ENCODE measurements at regions not wholly inside any gene's neighbourhood (a gene's known extent, or its start where the extent isn't known, plus 50 kb on each side); places are given as distances from the start of the nearest gene placed in this dataset.

DNA sequence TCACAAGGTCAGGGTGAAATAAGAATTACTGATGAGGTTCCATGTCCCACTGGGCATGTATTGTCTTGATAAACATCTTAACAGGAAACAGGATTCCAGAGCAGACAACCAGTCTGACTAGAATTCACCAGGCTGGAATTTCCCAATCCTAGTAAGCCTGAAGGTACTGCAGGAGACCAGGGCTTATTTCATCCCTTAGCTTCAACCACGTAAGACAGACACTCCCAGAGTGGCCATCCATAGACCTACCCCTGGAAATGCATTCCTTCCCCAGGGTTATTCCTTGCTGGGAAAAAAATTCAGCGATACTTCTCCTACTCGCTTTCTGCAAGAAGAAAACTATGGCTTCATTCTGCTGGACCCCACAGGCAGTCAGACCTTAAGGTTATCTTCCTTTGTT lies 785.4 kb downstream of the NR2F1-AS1 start (continued):
- TF ChIP-seq, protein P1, sequence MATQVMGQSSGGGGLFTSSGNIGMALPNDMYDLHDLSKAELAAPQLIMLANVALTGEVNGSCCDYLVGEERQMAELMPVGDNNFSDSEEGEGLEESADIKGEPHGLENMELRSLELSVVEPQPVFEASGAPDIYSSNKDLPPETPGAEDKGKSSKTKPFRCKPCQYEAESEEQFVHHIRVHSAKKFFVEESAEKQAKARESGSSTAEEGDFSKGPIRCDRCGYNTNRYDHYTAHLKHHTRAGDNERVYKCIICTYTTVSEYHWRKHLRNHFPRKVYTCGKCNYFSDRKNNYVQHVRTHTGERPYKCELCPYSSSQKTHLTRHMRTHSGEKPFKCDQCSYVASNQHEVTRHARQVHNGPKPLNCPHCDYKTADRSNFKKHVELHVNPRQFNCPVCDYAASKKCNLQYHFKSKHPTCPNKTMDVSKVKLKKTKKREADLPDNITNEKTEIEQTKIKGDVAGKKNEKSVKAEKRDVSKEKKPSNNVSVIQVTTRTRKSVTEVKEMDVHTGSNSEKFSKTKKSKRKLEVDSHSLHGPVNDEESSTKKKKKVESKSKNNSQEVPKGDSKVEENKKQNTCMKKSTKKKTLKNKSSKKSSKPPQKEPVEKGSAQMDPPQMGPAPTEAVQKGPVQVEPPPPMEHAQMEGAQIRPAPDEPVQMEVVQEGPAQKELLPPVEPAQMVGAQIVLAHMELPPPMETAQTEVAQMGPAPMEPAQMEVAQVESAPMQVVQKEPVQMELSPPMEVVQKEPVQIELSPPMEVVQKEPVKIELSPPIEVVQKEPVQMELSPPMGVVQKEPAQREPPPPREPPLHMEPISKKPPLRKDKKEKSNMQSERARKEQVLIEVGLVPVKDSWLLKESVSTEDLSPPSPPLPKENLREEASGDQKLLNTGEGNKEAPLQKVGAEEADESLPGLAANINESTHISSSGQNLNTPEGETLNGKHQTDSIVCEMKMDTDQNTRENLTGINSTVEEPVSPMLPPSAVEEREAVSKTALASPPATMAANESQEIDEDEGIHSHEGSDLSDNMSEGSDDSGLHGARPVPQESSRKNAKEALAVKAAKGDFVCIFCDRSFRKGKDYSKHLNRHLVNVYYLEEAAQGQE (IDR thresholded peaks at IDR 0.05; ENCODE audit: low read depth, low read length): no peak
- TF ChIP-seq, protein P2, sequence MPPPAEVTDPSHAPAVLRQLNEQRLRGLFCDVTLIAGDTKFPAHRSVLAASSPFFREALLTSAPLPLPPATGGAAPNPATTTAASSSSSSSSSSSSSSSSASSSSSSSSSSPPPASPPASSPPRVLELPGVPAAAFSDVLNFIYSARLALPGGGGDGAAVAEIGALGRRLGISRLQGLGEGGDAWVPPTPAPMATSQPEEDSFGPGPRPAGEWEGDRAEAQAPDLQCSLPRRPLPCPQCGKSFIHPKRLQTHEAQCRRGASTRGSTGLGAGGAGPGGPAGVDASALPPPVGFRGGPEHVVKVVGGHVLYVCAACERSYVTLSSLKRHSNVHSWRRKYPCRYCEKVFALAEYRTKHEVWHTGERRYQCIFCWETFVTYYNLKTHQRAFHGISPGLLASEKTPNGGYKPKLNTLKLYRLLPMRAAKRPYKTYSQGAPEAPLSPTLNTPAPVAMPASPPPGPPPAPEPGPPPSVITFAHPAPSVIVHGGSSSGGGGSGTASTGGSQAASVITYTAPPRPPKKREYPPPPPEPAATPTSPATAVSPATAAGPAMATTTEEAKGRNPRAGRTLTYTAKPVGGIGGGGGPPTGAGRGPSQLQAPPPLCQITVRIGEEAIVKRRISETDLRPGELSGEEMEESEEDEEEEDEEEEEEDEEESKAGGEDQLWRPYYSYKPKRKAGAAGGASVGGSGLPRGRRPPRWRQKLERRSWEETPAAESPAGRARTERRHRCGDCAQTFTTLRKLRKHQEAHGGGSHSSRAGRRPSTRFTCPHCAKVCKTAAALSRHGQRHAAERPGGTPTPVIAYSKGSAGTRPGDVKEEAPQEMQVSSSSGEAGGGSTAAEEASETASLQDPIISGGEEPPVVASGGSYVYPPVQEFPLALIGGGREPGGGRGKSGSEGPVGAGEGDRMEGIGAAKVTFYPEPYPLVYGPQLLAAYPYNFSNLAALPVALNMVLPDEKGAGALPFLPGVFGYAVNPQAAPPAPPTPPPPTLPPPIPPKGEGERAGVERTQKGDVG (CRISPR knock-in tag; IDR thresholded peaks at IDR 0.05): no peak

DNA sequence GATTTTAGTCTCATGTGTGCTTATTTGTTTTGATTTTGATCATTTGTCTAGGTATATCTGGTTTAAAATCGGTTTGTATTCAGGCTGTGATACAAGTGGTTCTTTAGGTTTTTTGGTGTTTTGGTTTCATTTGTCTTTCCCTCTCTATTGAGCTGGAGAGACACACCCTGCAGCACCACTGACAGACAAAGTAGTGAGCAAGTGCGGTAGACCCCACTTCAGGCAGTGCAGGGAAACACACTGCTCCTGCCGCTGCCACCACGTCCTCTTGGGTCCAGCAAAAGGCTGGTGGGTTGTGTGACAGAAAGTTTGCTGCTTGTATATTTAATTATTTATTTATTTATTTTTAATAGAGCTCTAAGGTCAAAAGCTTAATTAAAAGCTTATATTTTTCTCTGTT lies 801.0 kb downstream of the NR2F1-AS1 start:
- POLR2A ChIA-PET: no interaction called here
- CTCF ChIA-PET: interaction anchor here (0.8 to 1.5 kb wide), 2 partner anchors 11 to 12 kb away, joined by 3 read pairs; no protein-coding TSS in a partner anchor
- in situ Hi-C loops (cut with MboI): no loop called here
- H3K4me1 ChIP-seq (ENCODE audit: control insufficient read depth, insufficient read depth, low read length): no peaks in the 10 kb centered on the region
- no peak overlapping the region for H3K4me2 ChIP-seq (ENCODE audit: control insufficient read depth, insufficient read depth)
- RAD21 ChIA-PET (ENCODE audit: unreplicated experiment): no interaction called here
- no peaks in the 10 kb centered on the region for H3K36me3 ChIP-seq (ENCODE audit: control insufficient read depth in 2 of 2, insufficient read depth in 2 of 2, low read length in 1 of 2)
- ATAC-seq (no peak), DNase-seq (ENCODE audit: low read depth, low spot score) (no peak), FAIRE-seq (no peak)
- H3K9me3 ChIP-seq (replicated peaks; ENCODE audit: control insufficient read depth, insufficient read depth, low read length): no peaks in the 10 kb centered on the region
- no peak for TF ChIP-seq CBFB (IDR thresholded peaks at IDR 0.05; ENCODE audit: low read depth)
- TF ChIP-seq, protein P3, sequence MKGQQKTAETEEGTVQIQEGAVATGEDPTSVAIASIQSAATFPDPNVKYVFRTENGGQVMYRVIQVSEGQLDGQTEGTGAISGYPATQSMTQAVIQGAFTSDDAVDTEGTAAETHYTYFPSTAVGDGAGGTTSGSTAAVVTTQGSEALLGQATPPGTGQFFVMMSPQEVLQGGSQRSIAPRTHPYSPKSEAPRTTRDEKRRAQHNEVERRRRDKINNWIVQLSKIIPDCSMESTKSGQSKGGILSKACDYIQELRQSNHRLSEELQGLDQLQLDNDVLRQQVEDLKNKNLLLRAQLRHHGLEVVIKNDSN (IDR thresholded peaks at IDR 0.05; ENCODE audit: borderline replicate concordance, extremely low read length, insufficient read depth, low read depth, low read length): no peak
- no peak overlapping the region for H3K27ac ChIP-seq (ENCODE audit: control insufficient read depth, insufficient read depth)
- no peaks in the 10 kb centered on the region for H3K27me3 ChIP-seq (replicated peaks in 1 of 2; ENCODE audit: control insufficient read depth in 2 of 2, insufficient read depth in 2 of 2, low read length in 1 of 2)
- H3K9ac ChIP-seq (ENCODE audit: control insufficient read depth, insufficient read depth, low read length): no peak overlapping the region
- H4K20me1 ChIP-seq (ENCODE audit: control insufficient read depth, insufficient read depth): no peaks in the 10 kb centered on the region
- BruUV-seq (replicated peaks): no TSS peak
- H2AFZ ChIP-seq (ENCODE audit: control insufficient read depth, low read depth, low read length): no peak overlapping the region
- WGBS (ENCODE audit: insufficient coverage, insufficient replicate concordance, low lambda C conversion rate, missing lambda C conversion rate): 42% methylated on average over 4 of the region's 4 CpGs
- SMC1A ChIA-PET (ENCODE audit: uncharacterized antibody, unreplicated experiment): interaction anchor here (1.0 kb wide), 1 partner anchor 262 kb away, joined by 3 read pairs; no protein-coding TSS in a partner anchor
- no peak overlapping the region for H3K4me3 ChIP-seq
- H3K79me2 ChIP-seq (ENCODE audit: control insufficient read depth, insufficient read depth, low read length): no peaks in the 10 kb centered on the region
- intact Hi-C loops (cut with micrococcal nuclease; ENCODE audit: unreplicated experiment): no loop called here

All from GM12878 (cell line).